ENCODE measurements at regions not wholly inside any gene's neighbourhood (a gene's known extent, or its start where the extent isn't known, plus 50 kb on each side); places are given as distances from the start of the nearest gene placed in this dataset.

- H3K4me2 ChIP-seq (ENCODE audit: low read depth, low read length, poor library complexity, severe bottlenecking): no peak overlapping the region
- no peak overlapping the region for H2AFZ ChIP-seq (ENCODE audit: low read length)
- H3K36me3 ChIP-seq (ENCODE audit: insufficient read depth, low read length): no peaks in the 10 kb centered on the region
- H3K27me3 ChIP-seq (ENCODE audit: low read length): no peaks in the 10 kb centered on the region
- H3K9ac ChIP-seq (ENCODE audit: low read length): no peak overlapping the region
- no peaks in the 10 kb centered on the region for H3K4me1 ChIP-seq (ENCODE audit: low read length)
- H3K9me3 ChIP-seq (ENCODE audit: low read length): no peaks in the 10 kb centered on the region
- DNase-seq: no peak
- H3K4me3 ChIP-seq (ENCODE audit: low read length): no peak overlapping the region
- H3K9me2 ChIP-seq (replicated peaks; ENCODE audit: insufficient read depth, low read length): peaks cover 4% of the 10 kb centered on the region; the same call in 1 of the 2 replicates
- H3K27ac ChIP-seq (ENCODE audit: low read length): no peak overlapping the region
- H4K20me1 ChIP-seq (ENCODE audit: insufficient read depth, low read depth, low read length): no peaks in the 10 kb centered on the region
- H3K79me2 ChIP-seq (ENCODE audit: low read length): no peaks in the 10 kb centered on the region
These were observed 292.9 kb upstream of the PITRM1 start for GRCh38 chr10:3465406-3465891.

DNA sequence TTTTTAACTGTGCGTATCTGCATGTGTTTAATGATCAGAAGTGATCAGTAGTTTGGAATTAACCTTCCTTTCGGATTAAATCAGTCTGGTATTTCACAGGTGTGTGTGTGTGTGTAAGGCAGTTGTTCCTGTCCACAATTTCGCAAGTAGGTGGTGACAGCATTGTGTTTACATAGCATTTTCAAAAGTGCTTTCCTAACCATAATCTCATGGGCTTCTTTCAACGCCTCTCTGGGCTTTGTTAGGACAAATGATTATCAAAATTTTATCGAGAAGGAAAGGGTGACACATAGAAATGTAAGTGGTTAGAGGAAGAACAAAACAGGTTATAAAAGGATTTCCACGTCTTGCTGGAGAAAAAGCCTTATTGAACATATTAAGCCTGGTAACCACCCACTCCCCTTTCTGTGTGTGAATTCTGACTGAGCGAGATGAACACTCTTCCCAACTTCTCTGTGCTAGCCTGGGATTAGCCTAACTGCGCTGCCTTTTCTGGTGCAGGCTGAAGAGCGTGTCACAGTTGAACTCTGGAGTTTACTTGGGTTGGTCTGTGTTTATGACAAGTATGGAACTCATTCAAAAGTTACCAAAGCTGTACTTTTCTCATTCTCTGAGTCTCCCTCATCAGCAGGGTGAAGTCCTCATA lies 292.3 kb upstream of the PITRM1 start:
- H3K36me3 ChIP-seq (ENCODE audit: insufficient read depth, low read length): no peaks in the 10 kb centered on the region
- H3K9me3 ChIP-seq (ENCODE audit: low read length): no peaks in the 10 kb centered on the region
- no peak overlapping the region for H3K27ac ChIP-seq (ENCODE audit: low read length)
- no peaks in the 10 kb centered on the region for H4K20me1 ChIP-seq (ENCODE audit: insufficient read depth, low read depth, low read length)
- H3K9me2 ChIP-seq (replicated peaks; ENCODE audit: insufficient read depth, low read length): peaks cover 4% of the 10 kb centered on the region; the same call in 1 of the 2 replicates
- H3K27me3 ChIP-seq (ENCODE audit: low read length): no peaks in the 10 kb centered on the region
- H3K4me2 ChIP-seq (ENCODE audit: low read depth, low read length, poor library complexity, severe bottlenecking): no peak overlapping the region
- H2AFZ ChIP-seq (ENCODE audit: low read length): no peak overlapping the region
- no peaks in the 10 kb centered on the region for H3K4me1 ChIP-seq (ENCODE audit: low read length)
- no peaks in the 10 kb centered on the region for H3K79me2 ChIP-seq (ENCODE audit: low read length)
- DNase-seq: no peak
- H3K9ac ChIP-seq (ENCODE audit: low read length): no peak overlapping the region
- no peak overlapping the region for H3K4me3 ChIP-seq (ENCODE audit: low read length)

GRCh38 chr10:3460420-3461128 lies 288.0 kb upstream of the PITRM1 start:
- H3K9ac ChIP-seq (ENCODE audit: low read length): no peak overlapping the region
- H3K27me3 ChIP-seq (ENCODE audit: low read length): no peaks in the 10 kb centered on the region
- H3K9me2 ChIP-seq (replicated peaks; ENCODE audit: insufficient read depth, low read length): peaks cover 4% of the 10 kb centered on the region; the same call in 1 of the 2 replicates
- no peak overlapping the region for H3K4me3 ChIP-seq (ENCODE audit: low read length)
- H3K36me3 ChIP-seq (ENCODE audit: insufficient read depth, low read length): no peaks in the 10 kb centered on the region
- H3K4me2 ChIP-seq (ENCODE audit: low read depth, low read length, poor library complexity, severe bottlenecking): no peak overlapping the region
- no peak for DNase-seq
- H3K27ac ChIP-seq (ENCODE audit: low read length): no peak overlapping the region
- H4K20me1 ChIP-seq (ENCODE audit: insufficient read depth, low read depth, low read length): no peaks in the 10 kb centered on the region
- H3K79me2 ChIP-seq (ENCODE audit: low read length): no peaks in the 10 kb centered on the region
- H3K4me1 ChIP-seq (ENCODE audit: low read length): no peaks in the 10 kb centered on the region
- no peak overlapping the region for H2AFZ ChIP-seq (ENCODE audit: low read length)
- no peaks in the 10 kb centered on the region for H3K9me3 ChIP-seq (ENCODE audit: low read length)

DNA sequence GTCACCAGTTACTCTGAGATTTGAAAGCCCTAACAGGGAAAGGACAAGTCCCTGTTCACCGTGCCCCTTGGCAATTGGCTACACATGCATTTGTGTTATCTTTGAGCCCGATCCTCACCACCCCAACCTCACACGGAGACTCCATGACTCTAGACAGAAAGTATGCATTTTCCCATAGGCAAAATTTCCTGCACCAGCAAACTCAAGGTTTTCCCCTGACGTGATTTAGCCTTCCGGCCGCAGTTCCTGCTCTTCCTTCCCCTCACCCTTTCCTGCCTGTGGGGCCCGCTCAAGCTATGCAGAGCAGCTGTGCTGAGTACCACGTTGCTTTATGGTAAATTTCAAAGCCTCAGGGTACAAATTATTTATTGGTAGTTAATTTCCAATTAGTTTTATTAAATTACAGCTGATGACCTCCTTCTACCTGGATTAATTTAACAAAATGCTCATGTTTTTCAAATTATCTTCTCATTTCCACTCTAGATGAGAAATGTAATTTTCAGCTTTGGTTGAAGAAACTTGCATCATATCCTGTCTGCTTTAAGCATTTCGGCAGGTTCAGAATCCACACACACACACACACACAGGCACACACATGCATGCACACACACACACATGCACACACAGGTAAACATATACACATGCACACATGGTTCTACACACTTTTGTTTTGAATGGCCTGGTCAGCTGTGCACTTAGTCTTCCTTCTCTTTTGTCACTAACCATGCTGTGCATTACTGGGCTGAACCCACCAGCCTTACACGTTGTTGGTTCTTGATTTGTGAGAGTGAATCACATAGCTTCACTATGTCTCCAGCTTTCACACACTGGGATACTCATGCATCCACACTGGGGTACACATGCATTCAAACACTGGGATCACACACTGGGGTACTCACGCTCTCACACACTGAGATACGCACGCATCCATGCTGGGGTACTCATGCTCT lies 283.1 kb upstream of the PITRM1 start:
- no peak for DNase-seq
- no peak overlapping the region for H2AFZ ChIP-seq (ENCODE audit: low read length)
- H3K27ac ChIP-seq (ENCODE audit: low read length): no peak overlapping the region
- H3K4me1 ChIP-seq (ENCODE audit: low read length): no peaks in the 10 kb centered on the region
- H3K9me3 ChIP-seq (ENCODE audit: low read length): no peaks in the 10 kb centered on the region
- no peaks in the 10 kb centered on the region for H3K27me3 ChIP-seq (ENCODE audit: low read length)
- no peaks in the 10 kb centered on the region for H3K79me2 ChIP-seq (ENCODE audit: low read length)
- H3K9me2 ChIP-seq (replicated peaks; ENCODE audit: insufficient read depth, low read length): no peaks in the 10 kb centered on the region
- H3K9ac ChIP-seq (ENCODE audit: low read length): no peak overlapping the region
- no peak overlapping the region for H3K4me2 ChIP-seq (ENCODE audit: low read depth, low read length, poor library complexity, severe bottlenecking)
- no peaks in the 10 kb centered on the region for H4K20me1 ChIP-seq (ENCODE audit: insufficient read depth, low read depth, low read length)
- H3K4me3 ChIP-seq (ENCODE audit: low read length): no peak overlapping the region
- H3K36me3 ChIP-seq (ENCODE audit: insufficient read depth, low read length): no peaks in the 10 kb centered on the region

GRCh38 chr10:3452683-3453361 lies 280.2 kb upstream of the PITRM1 start:
- Histone ChIP-seq H3K27ac (ENCODE audit: low read length) (no peak overlapping the region), H3K4me3 (ENCODE audit: low read length) (no peak overlapping the region), H3K9me2 (replicated peaks; ENCODE audit: insufficient read depth, low read length) (no peaks in the 10 kb centered on the region), H4K20me1 (ENCODE audit: insufficient read depth, low read depth, low read length) (no peaks in the 10 kb centered on the region), H3K4me1 (ENCODE audit: low read length) (no peaks in the 10 kb centered on the region), H2AFZ (ENCODE audit: low read length) (no peak overlapping the region), H3K4me2 (ENCODE audit: low read depth, low read length, poor library complexity, severe bottlenecking) (no peak overlapping the region), H3K9me3 (ENCODE audit: low read length) (no peaks in the 10 kb centered on the region), H3K79me2 (ENCODE audit: low read length) (no peaks in the 10 kb centered on the region), H3K9ac (ENCODE audit: low read length) (no peak overlapping the region), H3K36me3 (ENCODE audit: insufficient read depth, low read length) (no peaks in the 10 kb centered on the region), H3K27me3 (ENCODE audit: low read length) (no peaks in the 10 kb centered on the region)
- no peak for DNase-seq

DNA sequence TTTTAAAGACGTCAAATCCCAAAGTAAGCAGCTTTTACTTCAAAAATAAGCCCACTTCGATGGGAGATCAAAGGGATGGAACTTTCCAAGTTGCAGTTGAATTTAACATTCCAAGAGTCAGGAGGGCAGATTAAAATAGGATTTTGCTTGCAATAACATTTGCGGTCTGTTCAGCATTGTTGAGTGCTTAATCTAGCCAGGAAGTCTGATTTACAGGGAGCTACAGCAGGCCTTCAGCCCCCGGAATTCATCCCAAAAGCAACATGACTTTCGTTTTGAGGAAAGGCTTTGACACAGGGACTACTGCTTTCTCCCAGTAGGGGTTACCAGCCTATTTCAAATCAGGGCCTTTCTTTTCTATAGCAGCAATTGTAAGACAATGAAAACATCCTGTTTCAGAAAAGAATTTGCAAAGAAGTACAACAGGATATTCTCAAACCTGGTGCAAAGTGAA lies 279.6 kb upstream of the PITRM1 start:
- Histone ChIP-seq H3K79me2 (ENCODE audit: low read length) (no peaks in the 10 kb centered on the region), H2AFZ (ENCODE audit: low read length) (no peak overlapping the region), H3K4me2 (ENCODE audit: low read depth, low read length, poor library complexity, severe bottlenecking) (no peak overlapping the region), H3K4me1 (ENCODE audit: low read length) (no peaks in the 10 kb centered on the region), H3K9me3 (ENCODE audit: low read length) (no peaks in the 10 kb centered on the region), H4K20me1 (ENCODE audit: insufficient read depth, low read depth, low read length) (no peaks in the 10 kb centered on the region), H3K9me2 (replicated peaks; ENCODE audit: insufficient read depth, low read length) (no peaks in the 10 kb centered on the region), H3K27me3 (ENCODE audit: low read length) (no peaks in the 10 kb centered on the region), H3K27ac (ENCODE audit: low read length) (no peak overlapping the region), H3K4me3 (ENCODE audit: low read length) (no peak overlapping the region), H3K36me3 (ENCODE audit: insufficient read depth, low read length) (no peaks in the 10 kb centered on the region), H3K9ac (ENCODE audit: low read length) (no peak overlapping the region)
- DNase-seq: no peak

DNA sequence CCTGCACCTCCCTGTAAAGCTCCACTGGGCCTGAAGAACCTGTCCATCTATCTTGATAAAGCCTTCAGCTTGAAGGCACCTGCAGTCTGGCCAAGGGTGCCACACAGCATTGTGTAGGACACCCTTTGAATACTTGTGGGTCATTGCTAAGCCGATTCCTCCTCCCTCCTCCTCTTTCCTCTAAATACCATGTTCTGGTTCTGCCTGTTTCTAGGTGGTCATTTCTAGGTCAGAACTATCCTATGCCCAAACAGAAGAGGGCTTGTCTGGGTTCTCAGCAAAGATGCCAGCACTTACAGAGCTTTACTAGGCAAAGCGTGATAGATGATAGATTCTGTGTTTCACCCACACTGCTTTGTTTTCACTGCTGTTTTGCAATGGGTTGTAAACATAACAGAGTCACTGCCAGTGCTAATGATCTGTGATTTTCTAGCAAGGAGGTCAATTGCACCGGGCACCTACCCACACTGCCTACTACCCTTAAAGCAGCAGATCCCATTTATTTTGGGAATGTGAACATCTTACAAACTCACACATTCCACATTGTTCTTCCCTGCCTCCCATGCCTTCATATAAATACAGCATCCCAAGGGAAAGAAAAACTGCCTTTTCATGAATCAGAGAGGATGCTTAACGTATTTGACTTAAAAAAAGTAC lies 279.1 kb upstream of the PITRM1 start:
- Histone ChIP-seq H3K9me3 (ENCODE audit: low read length) (no peaks in the 10 kb centered on the region), H2AFZ (ENCODE audit: low read length) (no peak overlapping the region), H3K36me3 (ENCODE audit: insufficient read depth, low read length) (no peaks in the 10 kb centered on the region), H3K4me3 (ENCODE audit: low read length) (no peak overlapping the region), H3K4me1 (ENCODE audit: low read length) (no peaks in the 10 kb centered on the region), H3K27me3 (ENCODE audit: low read length) (no peaks in the 10 kb centered on the region), H3K27ac (ENCODE audit: low read length) (no peak overlapping the region), H3K4me2 (ENCODE audit: low read depth, low read length, poor library complexity, severe bottlenecking) (no peak overlapping the region), H3K9ac (ENCODE audit: low read length) (no peak overlapping the region), H3K9me2 (replicated peaks; ENCODE audit: insufficient read depth, low read length) (no peaks in the 10 kb centered on the region), H4K20me1 (ENCODE audit: insufficient read depth, low read depth, low read length) (no peaks in the 10 kb centered on the region), H3K79me2 (ENCODE audit: low read length) (no peaks in the 10 kb centered on the region)
- DNase-seq: no peak

All from Karpas-422 (cell line).